ENCODE measurements at regions not wholly inside any gene's neighbourhood (a gene's known extent, or its start where the extent isn't known, plus 50 kb on each side); places are given as distances from the start of the nearest gene placed in this dataset.

GRCh38 chr3:23671851-23672589 is 133.7 kb upstream of the UBE2E1 start:
- DNase-seq (peak; percentile 72), ATAC-seq (peak; percentile 62)
- TF ChIP-seq CTCF (IDR thresholded peaks at IDR 0.05), result no peak
- no peaks in the 10 kb centered on the region for H3K4me1 ChIP-seq
- intact Hi-C loops (cut with DNase I), result no loop called here
- H3K27ac ChIP-seq, result no peak overlapping the region
- no peaks in the 10 kb centered on the region for H3K9me3 ChIP-seq
- H3K4me3 ChIP-seq, result peak overlapping the region; percentile 44
- no peaks in the 10 kb centered on the region for H3K27me3 ChIP-seq
- no peaks in the 10 kb centered on the region for H3K36me3 ChIP-seq

- no peaks in the 10 kb centered on the region for H3K9me3 ChIP-seq
- no peaks in the 10 kb centered on the region for H3K36me3 ChIP-seq
- TF ChIP-seq CTCF (IDR thresholded peaks at IDR 0.05), result no peak
- H3K4me1 ChIP-seq, result no peaks in the 10 kb centered on the region
- intact Hi-C loops (cut with DNase I), result no loop called here
- H3K27me3 ChIP-seq, result no peaks in the 10 kb centered on the region
- H3K27ac ChIP-seq, result no peak overlapping the region
- DNase-seq (no peak), ATAC-seq (no peak)
- H3K4me3 ChIP-seq, result no peak overlapping the region
Measured at GRCh38 chr3:23672628-23673027, 133.1 kb upstream of the UBE2E1 start.

DNA sequence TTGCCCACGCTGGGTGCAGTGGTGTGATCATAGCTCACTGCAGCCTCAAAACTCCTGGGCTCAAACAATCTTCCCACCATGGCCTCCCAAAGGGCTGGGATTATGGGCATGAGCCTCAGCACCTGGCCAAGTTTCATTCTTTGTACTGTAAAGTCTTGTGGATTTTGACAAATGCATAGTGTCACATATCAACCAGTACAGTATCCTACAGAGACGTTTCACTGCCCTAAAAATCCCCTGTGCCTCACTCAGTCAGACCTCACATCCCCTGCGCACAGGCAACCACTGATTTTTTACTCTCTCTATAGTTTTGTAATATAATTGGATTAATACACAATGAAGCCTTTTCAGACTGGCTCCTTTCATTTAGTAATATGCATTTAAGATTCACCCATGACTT is 130.7 kb upstream of the UBE2E1 start:
- ATAC-seq (no peak), DNase-seq (no peak)
- Histone ChIP-seq H3K4me3 (no peak overlapping the region), H3K4me1 (no peaks in the 10 kb centered on the region), H3K27me3 (no peaks in the 10 kb centered on the region), H3K9me3 (no peaks in the 10 kb centered on the region), H3K36me3 (no peaks in the 10 kb centered on the region), H3K27ac (no peak overlapping the region)
- intact Hi-C loops (cut with DNase I), result no loop called here
- TF ChIP-seq CTCF (IDR thresholded peaks at IDR 0.05), result no peak

- Histone ChIP-seq H3K36me3 (no peaks in the 10 kb centered on the region), H3K4me3 (no peak overlapping the region), H3K9me3 (no peaks in the 10 kb centered on the region), H3K27ac (no peak overlapping the region), H3K4me1 (no peaks in the 10 kb centered on the region), H3K27me3 (no peaks in the 10 kb centered on the region)
- intact Hi-C loops (cut with DNase I), result no loop called here
- DNase-seq (no peak), ATAC-seq (no peak)
- no peak for TF ChIP-seq CTCF (IDR thresholded peaks at IDR 0.05)
Measured at GRCh38 chr3:23676093-23676492, 129.7 kb upstream of the UBE2E1 start.

GRCh38 chr3:23682646-23683045 is 123.1 kb upstream of the UBE2E1 start:
- no peaks in the 10 kb centered on the region for H3K4me1 ChIP-seq
- no peaks in the 10 kb centered on the region for H3K36me3 ChIP-seq
- H3K27ac ChIP-seq, result no peak overlapping the region
- TF ChIP-seq CTCF (IDR thresholded peaks at IDR 0.05), result no peak
- no peaks in the 10 kb centered on the region for H3K9me3 ChIP-seq
- no peak for ATAC-seq
- no peak overlapping the region for H3K4me3 ChIP-seq
- H3K27me3 ChIP-seq, result no peaks in the 10 kb centered on the region
- intact Hi-C loops (cut with DNase I), result no loop called here
- DNase-seq, result no peak
